Heart right ventricle (tissue), 16 donors: ENCODE measurements at regions not wholly inside any gene's neighbourhood (a gene's known extent, or its start where the extent isn't known, plus 50 kb on each side); places are given as distances from the start of the nearest gene placed in this dataset.

Experiments used
- ATAC-seq, 8 donors: fragments of 200-7000 bp; cut with Tn5 transposase; one replicate each; pipeline ENCODE4 v1.9.1; 2020; ENCODE audit warnings: mild to moderate bottlenecking in 8 of 8, moderate library complexity in 8 of 8, moderate number of reproducible peaks in 1 of 8
- DNase-seq, 2 donors: peaks; one replicate each; pipeline ENCODE4 v3.0.0-alpha.2; 2020
- H3K27ac ChIP-seq, 10 donors: fragments of 200-600 bp; sonication (generic) in 2 of 10; one replicate each; pipeline versions ENCODE4 v1.5.0 to v1.8.0; 2020 to 2022; ENCODE audit warnings: mild to moderate bottlenecking in 3 of 10
- H3K27me3 ChIP-seq, 7 donors: fragments of 200-600 bp; one replicate each; pipeline ENCODE4 v1.8.0; 2021 to 2022; ENCODE audit warnings: mild to moderate bottlenecking in 2 of 7
- H3K36me3 ChIP-seq, 9 donors: fragments of 200-600 bp; sonication (generic) in 1 of 9; one replicate each; pipeline versions ENCODE4 v1.5.0 to v1.8.0; 2020 to 2022; ENCODE audit warnings: mild to moderate bottlenecking in 2 of 9
- H3K4me1 ChIP-seq, 9 donors: fragments of 200-600 bp; sonication (generic) in 1 of 9; one replicate each; pipeline versions ENCODE4 v1.5.0 to v1.8.0; 2020 to 2022; ENCODE audit warnings: mild to moderate bottlenecking in 4 of 9
- H3K4me3 ChIP-seq, 10 donors: fragments of 200-600 bp; sonication (generic) in 2 of 10; one replicate each; pipeline versions ENCODE4 v1.5.0 to v1.8.0; 2020 to 2022; ENCODE audit warnings: mild to moderate bottlenecking in 7 of 10, moderate library complexity in 2 of 10
- H3K9me3 ChIP-seq, 11 donors: fragments of 200-600 bp in 10 of 11; sonication (generic) in 2 of 11; one replicate each; pipeline versions ENCODE4 v1.5.0 to v1.8.0; 2013 to 2022; ENCODE audit warnings: mild to moderate bottlenecking in 2 of 11, control low read depth in 1 of 11, moderate library complexity in 1 of 11
- CTCF ChIP-seq, 9 donors: fragments of 200-600 bp; sonication (generic) in 2 of 9; IDR thresholded peaks; one replicate each; pipeline versions ENCODE4 v1.5.0 to v1.8.0; 2021 to 2022; ENCODE audit warnings: antibody characterized with exemption in 9 of 9, mild to moderate bottlenecking in 5 of 9, moderate library complexity in 1 of 9
- WGBS, 2 donors: extraction: QIAGEN DNeasy Blood & Tissue Kit; methylation state at CpG; one replicate each; pipeline ENCODE4 v1.1.7; 2013; ENCODE audit warnings: inconsistent platforms in 1 of 2; 5-methylcytosine and 5-hydroxymethylcytosine counted together
- intact Hi-C, 10 donors: fragments of 100-400 bp; cut with DNase I; formaldehyde crosslinking; loops; one replicate each; pipeline versions ENCODE4 v1.11.1 to v1.14.2; 2022
- donor health status: Arrhythmogenic right ventricular cardiomyopathy.
- donor health status: ischemic (EF 13 %, LVEDD 7.1; RV severe dilation, severe dysfunction).
- donor health status: healthy with polysubstance abuse.
- donor health status: DM: no; HTN: yes; CAD: no.
- donor health status: DM: no; HTN: no; CAD: no.
- donor health status: ischemic (EF 25% LVEDD 6.9; RV normal size, moderate dysfunction).
- donor health status: ischemic (EF 25% LVEDD 5.7; RV mildly dilated, moderate dysfunction).
- donor health status: healthy.
- donor health status: DM: yes; HTN: yes; CAD: no.
- donor health status: Ischemic cardiomyopathy.
- donor health status: ischemic (EF 35%, LVEDD 5.7; RV mildly dilated, moderate dysfunction).
- donor health status: nonischemic (EF 11% LVEDD 7.7; RV severe dilation, severe dysfunction).
- donor health status: DM: yes; HTN: yes; CAD: no.
- donor health status: PGD.
- donor health status: ischemic (EF 29% LVEDD 5.4; RV normal size, mild dysfunction).
- donor health status: nonischemic (EF 23%, LVEDD 6.1; RV moderate dilation, normal function).

DNA sequence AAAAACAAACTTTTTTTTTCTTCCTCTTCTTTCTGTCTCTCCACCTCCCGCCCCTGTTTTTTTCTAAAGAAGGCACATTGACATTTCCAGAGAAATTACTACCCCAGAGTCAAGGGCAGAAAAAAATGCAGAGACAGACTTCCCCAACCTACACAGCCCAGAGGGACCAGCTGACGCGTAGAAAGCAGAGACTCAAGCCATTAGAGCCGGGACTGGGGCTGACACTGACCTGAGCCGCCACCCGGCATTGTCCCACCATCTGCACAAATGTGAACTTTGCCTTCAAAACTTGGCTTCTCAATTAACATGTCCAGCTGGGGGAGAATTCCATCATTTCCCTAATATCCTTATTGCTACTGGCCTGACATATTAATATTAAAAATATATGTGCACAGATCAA, 385.6 kb downstream of the NR2F2 start:
- ATAC-seq (no peak), DNase-seq (no peak)
- Histone ChIP-seq H3K36me3 (no peaks in the 10 kb centered on the region), H3K27me3 (peaks cover 0 to 19% (median 0%) of the 10 kb centered on the region in 7 donors), H3K4me1 (no peaks in the 10 kb centered on the region), H3K9me3 (no peaks in the 10 kb centered on the region), H3K27ac (no peak overlapping the region), H3K4me3 (no peak overlapping the region)
- WGBS, 2 donors, result 50 to 59% methylated on average over 6 of the region's 6 CpGs
- intact Hi-C loops, result no loop called here
- no peak for TF ChIP-seq CTCF (IDR thresholded peaks at IDR 0.05)

DNA sequence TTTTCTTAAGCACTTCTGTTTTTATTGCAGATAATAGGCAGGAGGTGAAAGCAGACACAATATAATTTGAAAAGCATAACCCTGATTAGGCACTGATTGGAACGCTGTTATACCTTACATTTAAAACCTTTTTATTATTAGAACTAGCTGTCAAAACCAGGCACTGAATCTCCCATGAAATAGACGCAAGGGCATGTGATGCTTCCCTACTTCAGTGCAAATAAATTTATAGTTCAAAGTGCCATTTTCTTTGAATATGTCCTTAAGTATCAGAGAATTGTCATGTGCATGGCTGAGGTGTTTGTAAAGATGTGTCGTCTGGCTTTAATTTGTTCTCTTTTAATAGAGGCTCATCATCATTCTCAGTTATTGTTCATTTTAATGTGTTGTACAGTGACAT, 386.0 kb downstream of the NR2F2 start:
- no peaks in the 10 kb centered on the region for H3K9me3 ChIP-seq
- no peak overlapping the region for H3K27ac ChIP-seq
- no peaks in the 10 kb centered on the region for H3K4me1 ChIP-seq
- ATAC-seq (no peak), DNase-seq (no peak)
- peaks cover 0 to 19% (median 0%) of the 10 kb centered on the region in 7 donors for H3K27me3 ChIP-seq
- H3K36me3 ChIP-seq, result no peaks in the 10 kb centered on the region
- 86 to 87% methylated on average over 3 of the region's 3 CpGs for WGBS, 2 donors
- no peak for TF ChIP-seq CTCF (IDR thresholded peaks at IDR 0.05)
- H3K4me3 ChIP-seq, result no peak overlapping the region
- intact Hi-C loops, result no loop called here

GRCh38 chr15:96720251-96720650, 389.8 kb downstream of the NR2F2 start:
- intact Hi-C loops, result no loop called here
- ATAC-seq (no peak), DNase-seq (no peak)
- Histone ChIP-seq H3K27me3 (peaks cover 0 to 14% (median 0%) of the 10 kb centered on the region in 7 donors), H3K9me3 (no peaks in the 10 kb centered on the region), H3K4me3 (no peak overlapping the region), H3K36me3 (no peaks in the 10 kb centered on the region), H3K27ac (no peak overlapping the region), H3K4me1 (no peaks in the 10 kb centered on the region)
- TF ChIP-seq CTCF (IDR thresholded peaks at IDR 0.05), result no peak
- 81 to 84% methylated on average over 8 of the region's 8 CpGs for WGBS, 2 donors

- DNase-seq (no peak), ATAC-seq (no peak)
- Histone ChIP-seq H3K27me3 (peaks cover 0 to 14% (median 0%) of the 10 kb centered on the region in 7 donors), H3K4me1 (no peaks in the 10 kb centered on the region), H3K9me3 (no peaks in the 10 kb centered on the region), H3K27ac (no peak overlapping the region), H3K4me3 (no peak overlapping the region), H3K36me3 (no peaks in the 10 kb centered on the region)
- intact Hi-C loops, result no loop called here
- no peak for TF ChIP-seq CTCF (IDR thresholded peaks at IDR 0.05)
- 64 to 67% methylated on average over 2 of the region's 2 CpGs for whole genome bisulfite sequencing, 2 donors
Measured at GRCh38 chr15:96720656-96721055, 390.2 kb downstream of the NR2F2 start.

DNA sequence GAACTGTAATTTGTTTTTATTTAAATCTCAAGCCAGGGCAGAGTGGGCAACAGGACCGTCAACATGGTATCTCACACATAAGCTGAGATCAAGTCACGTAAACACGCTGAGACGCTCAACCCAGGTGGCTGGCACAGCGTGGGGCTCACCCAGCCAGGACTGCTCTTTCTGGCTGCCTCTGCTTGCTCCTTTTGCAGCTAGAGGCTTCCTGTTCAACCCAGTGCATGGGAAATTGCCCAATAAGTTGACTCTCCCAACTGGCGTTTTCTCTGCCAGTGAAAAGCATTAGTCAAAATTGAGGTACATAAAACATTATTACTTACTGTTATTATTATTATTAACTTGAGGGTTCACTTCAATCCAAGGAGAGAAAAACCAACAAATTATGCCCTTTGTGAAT, 398.1 kb downstream of the NR2F2 start:
- Histone ChIP-seq H3K9me3 (no peaks in the 10 kb centered on the region), H3K36me3 (no peaks in the 10 kb centered on the region), H3K4me3 (no peak overlapping the region), H3K27ac (no peak overlapping the region), H3K27me3 (peaks cover 0 to 18% (median 5%) of the 10 kb centered on the region in 7 donors), H3K4me1 (no peaks in the 10 kb centered on the region)
- DNase-seq (no peak), ATAC-seq (no peak)
- intact Hi-C loops, result no loop called here
- WGBS, 2 donors, result 62 to 66% methylated on average over 6 of the region's 6 CpGs
- TF ChIP-seq CTCF (IDR thresholded peaks at IDR 0.05), result no peak
